ENCODE measurements at regions not wholly inside any gene's neighbourhood (a gene's known extent, or its start where the extent isn't known, plus 50 kb on each side); places are given as distances from the start of the nearest gene placed in this dataset.

- Histone ChIP-seq H3K4me1 (ENCODE audit: control insufficient read depth in 1 of 2, insufficient read depth in 2 of 2, low read depth in 1 of 2, low read length in 1 of 2) (no peaks in the 10 kb centered on the region), H3K36me3 (replicated peaks in 1 of 2; ENCODE audit: control insufficient read depth in 1 of 2, insufficient read depth in 2 of 2, low read length in 1 of 2) (no peaks in the 10 kb centered on the region), H3K4me2 (no peak overlapping the region), H3K9me2 (no peaks in the 10 kb centered on the region), H2AFZ (ENCODE audit: low read depth) (no peak overlapping the region), H3F3A (replicated peaks; ENCODE audit: insufficient read depth) (no peaks in the 10 kb centered on the region), H3K9me3 (no peaks in the 10 kb centered on the region), H3K27ac (ENCODE audit: low read depth in 2 of 2, low read length in 1 of 2) (no peak overlapping the region), H3K79me2 (ENCODE audit: insufficient read depth) (no peaks in the 10 kb centered on the region), H3K4me3 (ENCODE audit: low read depth in 2 of 2, low read length in 1 of 2) (no peak overlapping the region), H3K27me3 (ENCODE audit: insufficient read depth) (no peaks in the 10 kb centered on the region), H4K20me1 (ENCODE audit: insufficient read depth) (no peaks in the 10 kb centered on the region), H3K9ac (no peak overlapping the region)
- POLR2A ChIA-PET: no interaction called here
- no peak for DNase-seq
- WGBS (ENCODE audit: low lambda C conversion rate): 71% methylated on average over 4 of the region's 4 CpGs
- CTCF ChIA-PET: interaction anchor here (1.6 kb wide), 1 partner anchor 8 kb away, joined by 5 read pairs; no protein-coding TSS in a partner anchor
- TF ChIP-seq FOSL2 (IDR thresholded peaks at IDR 0.05; ENCODE audit: borderline replicate concordance, low read depth) (no peak), GATA2 (CRISPR knock-in tag; IDR thresholded peaks at IDR 0.05) (no peak), RXRA (IDR thresholded peaks at IDR 0.05; ENCODE audit: borderline replicate concordance, low read depth) (no peak), RAD21 (IDR thresholded peaks at IDR 0.05; ENCODE audit: low read length) (no peak), USF2 (IDR thresholded peaks at IDR 0.05; ENCODE audit: borderline replicate concordance, low read depth, low read length) (no peak), MXI1 (IDR thresholded peaks at IDR 0.05; ENCODE audit: low read depth, low read length) (no peak), POLR2AphosphoS5 (IDR thresholded peaks at IDR 0.05; ENCODE audit: low read depth, low read length) (no peak), USF1 (IDR thresholded peaks at IDR 0.05; ENCODE audit: borderline replicate concordance, low read depth) (no peak), GABPA (IDR thresholded peaks at IDR 0.05; ENCODE audit: low read depth) (no peak), NFIC (IDR thresholded peaks at IDR 0.05; ENCODE audit: borderline replicate concordance) (no peak), CTCF (IDR thresholded peaks at IDR 0.05) (no peak), NRF1 (IDR thresholded peaks at IDR 0.05; ENCODE audit: low read depth, low read length) (no peak), SMC3 (IDR thresholded peaks at IDR 0.05; ENCODE audit: low read depth, low read length) (no peak), REST (IDR thresholded peaks at IDR 0.05; ENCODE audit: low read depth, low read length) (no peak), FOXJ3 (CRISPR knock-in tag; IDR thresholded peaks at IDR 0.05) (no peak), MAX (IDR thresholded peaks at IDR 0.05; ENCODE audit: low read depth) (no peak)
Observed at GRCh38 chr3:62990704-62991413, 115.6 kb upstream of the CADPS start.

Data from SK-N-SH (cell line).